GM12864 (cell line): ENCODE measurements at regions not wholly inside any gene's neighbourhood (a gene's known extent, or its start where the extent isn't known, plus 50 kb on each side); places are given as distances from the start of the nearest gene placed in this dataset.

ENCODE experiments used
- DNase-seq: peaks from one replicate; pipeline ENCODE4 v3.0.0-alpha.2; 2011; ENCODE audit warnings: low read depth
- H3K4me3 ChIP-seq: 2 replicates; pipeline ENCODE4 v1.5.1; 2011; ENCODE audit warnings: mild to moderate bottlenecking, low read depth, low read length, control low read depth
- TF ChIP-seq, protein P1 (sequence below): IDR thresholded peaks from 2 replicates; pipeline ENCODE4 v1.5.1; 2011; ENCODE audit warnings: low read depth, mild to moderate bottlenecking, moderate library complexity, low read length, control low read depth, inconsistent platforms; ENCODE audit errors: missing control alignments

DNA sequence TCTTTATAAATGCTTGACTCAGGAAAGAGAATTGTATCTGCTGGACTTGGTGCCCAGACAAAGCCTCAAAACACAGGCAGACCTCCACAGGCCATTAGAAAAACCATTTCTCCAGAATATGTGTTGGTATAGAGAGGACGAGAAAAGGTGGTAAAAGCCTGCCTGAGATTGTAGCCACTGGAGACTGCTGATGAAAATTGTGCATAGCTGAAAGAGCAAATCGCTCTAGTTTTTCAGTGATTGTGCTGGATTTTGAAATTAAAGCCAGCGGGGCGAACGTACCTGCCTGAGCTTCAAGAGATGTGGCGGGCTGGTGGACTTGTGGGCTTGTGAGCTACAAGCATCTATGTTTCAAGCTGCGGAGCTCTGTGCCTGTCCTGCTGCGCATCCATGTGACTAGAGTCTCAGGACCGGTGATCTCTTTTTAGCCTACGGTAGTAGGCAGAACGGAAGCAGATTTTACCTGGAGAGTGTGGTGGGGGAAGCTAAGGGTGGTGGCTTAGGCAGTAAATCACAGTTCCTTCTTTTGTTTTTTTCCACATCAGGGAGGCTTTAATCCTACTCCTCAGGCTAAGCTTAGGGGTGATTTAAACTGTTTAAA, 193.6 kb downstream of the SREK1 start:
- no peak for DNase-seq

DNA sequence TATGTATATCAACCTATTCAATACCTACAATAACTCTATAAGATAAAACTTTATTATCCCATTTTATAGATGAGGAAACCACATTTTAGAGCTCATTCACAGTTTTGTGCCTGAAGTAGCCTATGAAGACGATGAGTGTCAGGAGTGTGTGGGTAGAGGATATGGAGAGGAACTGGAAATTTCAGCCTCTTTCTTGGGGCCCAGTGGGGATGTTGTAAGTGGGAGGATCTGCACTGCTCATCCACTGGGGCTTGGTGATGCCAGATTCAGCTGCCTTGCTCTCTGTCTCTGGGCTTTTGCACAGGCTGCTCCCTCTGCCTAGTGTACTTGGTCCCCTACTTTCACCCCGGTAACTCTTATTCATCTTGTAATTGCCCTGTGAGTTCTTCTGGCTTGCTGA, 194.7 kb downstream of the SREK1 start:
- no peak for DNase-seq
- no peak overlapping the region for H3K4me3 ChIP-seq
- TF ChIP-seq, protein P1, sequence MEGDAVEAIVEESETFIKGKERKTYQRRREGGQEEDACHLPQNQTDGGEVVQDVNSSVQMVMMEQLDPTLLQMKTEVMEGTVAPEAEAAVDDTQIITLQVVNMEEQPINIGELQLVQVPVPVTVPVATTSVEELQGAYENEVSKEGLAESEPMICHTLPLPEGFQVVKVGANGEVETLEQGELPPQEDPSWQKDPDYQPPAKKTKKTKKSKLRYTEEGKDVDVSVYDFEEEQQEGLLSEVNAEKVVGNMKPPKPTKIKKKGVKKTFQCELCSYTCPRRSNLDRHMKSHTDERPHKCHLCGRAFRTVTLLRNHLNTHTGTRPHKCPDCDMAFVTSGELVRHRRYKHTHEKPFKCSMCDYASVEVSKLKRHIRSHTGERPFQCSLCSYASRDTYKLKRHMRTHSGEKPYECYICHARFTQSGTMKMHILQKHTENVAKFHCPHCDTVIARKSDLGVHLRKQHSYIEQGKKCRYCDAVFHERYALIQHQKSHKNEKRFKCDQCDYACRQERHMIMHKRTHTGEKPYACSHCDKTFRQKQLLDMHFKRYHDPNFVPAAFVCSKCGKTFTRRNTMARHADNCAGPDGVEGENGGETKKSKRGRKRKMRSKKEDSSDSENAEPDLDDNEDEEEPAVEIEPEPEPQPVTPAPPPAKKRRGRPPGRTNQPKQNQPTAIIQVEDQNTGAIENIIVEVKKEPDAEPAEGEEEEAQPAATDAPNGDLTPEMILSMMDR, result no peak

More for the DNA sequence above, 193.6 kb downstream of the SREK1 start:
- no peak overlapping the region for H3K4me3 ChIP-seq
- TF ChIP-seq, protein P1, result no peak

DNA sequence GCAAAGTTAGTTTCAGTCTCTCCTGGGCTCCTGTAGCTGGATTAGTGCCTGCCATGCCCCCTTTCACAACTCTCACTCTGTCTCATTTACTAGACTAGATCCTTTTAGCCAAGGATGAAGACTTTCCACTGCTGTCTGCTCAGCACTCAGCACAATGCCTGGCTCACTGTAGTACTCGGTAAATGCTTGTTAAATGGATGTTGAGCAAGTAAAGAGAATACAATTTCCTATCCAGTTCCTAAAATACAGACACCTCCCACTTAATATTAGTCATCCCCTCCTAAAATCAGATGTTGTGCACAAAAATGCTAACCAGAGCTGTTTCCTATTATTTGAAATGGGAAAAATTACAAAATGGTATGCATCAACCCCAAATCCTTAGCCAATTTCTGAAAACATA, 195.8 kb downstream of the SREK1 start:
- TF ChIP-seq, protein P1, result no peak
- H3K4me3 ChIP-seq, result no peak overlapping the region
- no peak for DNase-seq

DNA sequence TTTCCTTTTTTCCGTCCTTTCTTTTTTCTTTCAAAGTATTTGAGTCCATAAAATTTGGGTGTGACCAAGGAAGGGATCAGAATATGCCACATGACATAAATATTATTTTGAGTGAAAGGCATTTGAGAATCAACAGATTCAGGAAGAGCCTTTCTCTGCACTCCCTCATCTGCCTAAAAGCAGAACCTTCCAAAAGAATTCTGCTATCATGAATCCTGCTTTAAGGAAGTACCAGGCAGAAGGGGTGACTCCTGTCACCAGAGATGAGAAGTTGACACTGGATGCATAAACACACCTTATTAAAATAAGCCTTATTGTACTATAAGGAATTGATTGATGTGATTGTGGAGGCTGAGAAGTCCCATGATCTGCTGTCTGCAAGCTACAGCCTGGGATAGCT, 196.7 kb downstream of the SREK1 start:
- TF ChIP-seq, protein P1, result no peak
- H3K4me3 ChIP-seq, result no peak overlapping the region
- DNase-seq, result no peak

DNA sequence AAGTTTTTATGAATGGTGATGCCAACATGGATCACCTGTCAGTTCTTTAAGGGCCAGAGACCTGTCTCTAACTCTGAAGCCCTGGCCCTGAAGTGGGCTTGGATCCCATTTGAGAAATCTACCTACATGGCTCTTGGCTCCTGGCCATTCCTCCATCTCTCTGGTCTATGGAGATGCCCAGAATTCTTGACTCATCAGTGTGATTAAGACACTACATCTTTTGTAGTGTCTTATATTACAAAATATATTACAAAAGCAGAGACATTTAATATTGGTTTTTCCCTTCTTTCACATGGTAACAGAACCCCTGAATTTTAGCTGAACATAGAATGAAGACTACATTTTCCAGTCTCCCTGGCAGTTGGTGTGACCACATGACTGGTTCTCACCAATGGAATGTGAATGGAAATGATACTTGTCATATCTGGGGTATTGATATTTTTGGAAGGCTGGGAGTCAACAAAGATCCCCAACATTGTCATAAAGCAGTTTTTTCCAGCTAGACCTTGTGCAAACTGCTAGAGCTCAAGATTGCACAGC, 198.3 kb downstream of the SREK1 start:
- TF ChIP-seq, protein P1, result no peak
- H3K4me3 ChIP-seq, result no peak overlapping the region
- no peak for DNase-seq

DNA sequence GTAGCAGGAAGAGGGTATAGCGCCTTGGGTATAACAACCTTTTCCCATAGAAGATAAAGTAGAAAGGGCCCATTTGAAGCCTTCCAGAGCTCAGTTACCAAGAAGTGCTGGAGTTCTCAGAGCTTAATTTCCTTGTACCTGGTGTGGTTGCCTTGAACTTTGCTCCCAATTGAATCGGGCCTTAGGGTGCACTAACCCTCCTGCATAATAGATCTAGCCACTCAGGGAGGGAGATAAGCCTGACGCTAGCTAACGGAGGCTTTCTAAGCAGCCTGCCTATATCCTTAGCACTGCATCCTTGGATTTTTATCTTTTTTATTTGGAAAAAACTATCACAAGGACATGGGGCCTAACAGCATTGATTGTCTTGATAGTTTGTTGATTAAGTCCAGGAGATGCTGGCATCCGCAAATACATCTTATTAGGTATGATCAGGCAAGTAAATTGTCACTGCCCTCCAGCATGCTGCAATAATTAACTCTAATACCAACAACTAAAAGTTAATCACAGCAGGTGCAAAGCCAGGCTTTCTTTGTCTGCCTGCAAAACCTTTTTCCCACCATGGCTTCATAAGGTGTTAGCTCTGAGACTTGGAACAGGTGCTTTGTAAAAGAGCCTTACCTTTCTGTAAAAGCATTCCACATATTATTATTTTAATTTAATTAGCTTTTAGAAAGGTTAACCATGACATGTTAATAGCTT, 199.4 kb downstream of the SREK1 start:
- TF ChIP-seq, protein P1, result no peak
- no peak for DNase-seq
- no peak overlapping the region for H3K4me3 ChIP-seq
